Activated CD4-positive, alpha-beta T cell treated with anti-CD3 and anti-CD28 coated beads, Interleukin-2, Interleukin-6, amounts not matched to agents 100 ng/mL and 50 ng/mL, durations not matched to agents 16 hours and 8 hours (primary cell): ENCODE measurements at regions not wholly inside any gene's neighbourhood (a gene's known extent, or its start where the extent isn't known, plus 50 kb on each side); places are given as distances from the start of the nearest gene placed in this dataset.
"Not testable (repeated sequence)": the region's sequence is repeated elsewhere in the genome, so short reads cannot be mapped to it uniquely, and the experiment has no call there.

Source experiments
- DNase-seq: peaks from one replicate; pipeline ENCODE4 v3.0.0-alpha.2; 2020

- DNase-seq, result no peak
Measured at GRCh38 chr4:132094017-132094416, 1055.1 kb upstream of the PCDH10 start.

GRCh38 chr4:132097041-132097440, 1052.1 kb upstream of the PCDH10 start:
- no peak for DNase-seq

- DNase-seq, result no peak
Measured at GRCh38 chr4:132101526-132101925, 1047.6 kb upstream of the PCDH10 start.

GRCh38 chr4:132108784-132109183, 1040.3 kb upstream of the PCDH10 start:
- DNase-seq, result no peak

GRCh38 chr4:132114885-132115284, 1034.2 kb upstream of the PCDH10 start:
- no peak for DNase-seq

- DNase-seq, result not testable (repeated sequence)
Measured at GRCh38 chr4:132122741-132123140, 1026.4 kb upstream of the PCDH10 start.

GRCh38 chr4:132123870-132124623, 1025.0 kb upstream of the PCDH10 start:
- DNase-seq, result peak; percentile 15

GRCh38 chr4:132124624-132124974, 1024.5 kb upstream of the PCDH10 start:
- no peak for DNase-seq

GRCh38 chr4:132125131-132125530, 1024.0 kb upstream of the PCDH10 start:
- DNase-seq, result no peak

- DNase-seq, result no peak
Measured at GRCh38 chr4:132132433-132132832, 1016.7 kb upstream of the PCDH10 start.

GRCh38 chr4:132169660-132170059, 979.4 kb upstream of the PCDH10 start:
- DNase-seq, result no peak

- DNase-seq, result no peak
Measured at GRCh38 chr4:132180020-132180427, 969.1 kb upstream of the PCDH10 start.

- no peak for DNase-seq
Measured at GRCh38 chr4:132195176-132195575, 953.9 kb upstream of the PCDH10 start.

- no peak for DNase-seq
Measured at GRCh38 chr4:132203618-132204017, 945.5 kb upstream of the PCDH10 start.

- no peak for DNase-seq
Measured at GRCh38 chr4:132214519-132214918, 934.6 kb upstream of the PCDH10 start.

GRCh38 chr4:132218406-132218805, 930.7 kb upstream of the PCDH10 start:
- DNase-seq, result no peak

- DNase-seq, result no peak
Measured at GRCh38 chr4:132227151-132227856, 921.8 kb upstream of the PCDH10 start.

- peak; percentile 16 for DNase-seq
Measured at GRCh38 chr4:132227857-132228165, 921.3 kb upstream of the PCDH10 start.

GRCh38 chr4:132228676-132229075, 920.4 kb upstream of the PCDH10 start:
- DNase-seq, result no peak

- DNase-seq, result no peak
Measured at GRCh38 chr4:132230025-132230424, 919.1 kb upstream of the PCDH10 start.

GRCh38 chr4:132238697-132239096, 910.4 kb upstream of the PCDH10 start:
- no peak for DNase-seq

GRCh38 chr4:132240081-132240480, 909.0 kb upstream of the PCDH10 start:
- DNase-seq, result no peak

- no peak for DNase-seq
Measured at GRCh38 chr4:132245319-132245718, 903.8 kb upstream of the PCDH10 start.

GRCh38 chr4:132264176-132264575, 884.9 kb upstream of the PCDH10 start:
- no peak for DNase-seq

GRCh38 chr4:132266374-132266773, 882.7 kb upstream of the PCDH10 start:
- DNase-seq, result no peak
